Neural cell (in vitro differentiated cells): ENCODE measurements at regions not wholly inside any gene's neighbourhood (a gene's known extent, or its start where the extent isn't known, plus 50 kb on each side); places are given as distances from the start of the nearest gene placed in this dataset.

Experiments
- H2AFZ ChIP-seq: fragments of 200-600, 300-800 bp; sonication (generic), shearing (Covaris generic); 2 replicates; pipeline ENCODE4 v1.6.0; 2014; ENCODE audit warnings: low read depth, mild to moderate bottlenecking, antibody characterized with exemption, low read length, moderate library complexity
- H3F3A ChIP-seq: fragments of 200-600 bp; shearing (Covaris generic); 2 replicates; pipeline ENCODE4 v1.6.1; 2016; ENCODE audit warnings: mild to moderate bottlenecking, moderate library complexity, mixed read lengths, antibody characterized with exemption, low read length; ENCODE audit not compliant: insufficient read depth, poor library complexity, severe bottlenecking
- H3K27ac ChIP-seq: fragments of 200-600, 300-800 bp; sonication (generic), shearing (Covaris generic); 2 replicates; pipeline ENCODE4 v1.5.1; 2014; ENCODE audit warnings: mild to moderate bottlenecking, low read length, moderate library complexity
- H3K27me3 ChIP-seq: fragments of 300-800, 200-600 bp; sonication (generic), shearing (Covaris generic); 2 replicates; pipeline ENCODE4 v1.6.0; 2014; ENCODE audit warnings: mild to moderate bottlenecking, low read depth, low read length, moderate library complexity; ENCODE audit not compliant: insufficient read depth
- H3K36me3 ChIP-seq: fragments of 300-800, 200-600 bp; sonication (generic), shearing (Covaris generic); 2 replicates; pipeline ENCODE4 v1.5.1; 2014; ENCODE audit warnings: mild to moderate bottlenecking, antibody characterized with exemption, low read length, moderate library complexity; ENCODE audit not compliant: insufficient read depth
- H3K4me2 ChIP-seq: fragments of 300-800, 200-600 bp; sonication (generic), shearing (Covaris generic); 2 replicates; pipeline ENCODE4 v1.6.0; 2014; ENCODE audit warnings: mild to moderate bottlenecking, low read length
- H3K4me3 ChIP-seq: fragments of 300-800, 200-600 bp; sonication (generic), shearing (Covaris generic); 2 replicates; pipeline ENCODE4 v1.5.1; 2014; ENCODE audit warnings: mild to moderate bottlenecking, low read length, moderate library complexity
- H3K79me2 ChIP-seq: fragments of 200-600 bp; shearing (Covaris generic); replicated peaks from 2 replicates; pipeline ENCODE4 v1.6.0; 2014; ENCODE audit warnings: mild to moderate bottlenecking, low read length, moderate library complexity; ENCODE audit not compliant: insufficient read depth
- H3K9ac ChIP-seq: fragments of 300-800, 200-600 bp; sonication (generic), shearing (Covaris generic); 2 replicates; pipeline ENCODE4 v1.6.1; 2016; ENCODE audit warnings: mild to moderate bottlenecking, low read length, mixed read lengths
- H3K9me2 ChIP-seq: fragments of 200-600 bp; shearing (Covaris generic); 2 replicates; pipeline ENCODE4 v1.6.1; 2016; ENCODE audit warnings: mild to moderate bottlenecking, low read length, mixed read lengths; ENCODE audit not compliant: insufficient read depth
- H3K9me3 ChIP-seq: fragments of 200-600, 300-800 bp; sonication (generic), shearing (Covaris generic); 2 replicates; pipeline ENCODE4 v1.6.1; 2016; ENCODE audit warnings: mild to moderate bottlenecking, mixed run types, low read length, moderate library complexity, mixed read lengths
- H4K20me1 ChIP-seq: fragments of 200-600 bp; shearing (Covaris generic); 2 replicates; pipeline ENCODE4 v1.6.1; 2016; ENCODE audit warnings: mild to moderate bottlenecking, mixed run types; ENCODE audit not compliant: insufficient read depth
- EP300 ChIP-seq: fragments of 450-650 bp; conservative IDR thresholded peaks from 2 replicates; pipeline ENCODE4 v1.6.1; 2014; ENCODE audit warnings: antibody characterized with exemption, mild to moderate bottlenecking, moderate library complexity; ENCODE audit not compliant: poor library complexity, severe bottlenecking
- EZH2 ChIP-seq: fragments of 200-600, 300-800 bp; shearing (Covaris generic), sonication (generic); IDR thresholded peaks from 2 replicates; pipeline ENCODE4 v1.6.1; 2014; ENCODE audit warnings: antibody characterized with exemption, low read length, borderline replicate concordance, mild to moderate bottlenecking; ENCODE audit not compliant: insufficient read depth, poor library complexity, severe bottlenecking
- MXI1 ChIP-seq: fragments of 450-650 bp; conservative IDR thresholded peaks from 2 replicates; pipeline ENCODE4 v1.6.1; 2014; ENCODE audit warnings: antibody characterized with exemption, mild to moderate bottlenecking; ENCODE audit not compliant: poor library complexity, severe bottlenecking
- POLR2AphosphoS5 ChIP-seq: IDR thresholded peaks from 2 replicates; pipeline ENCODE4 v1.6.1; 2012
- RAD21 ChIP-seq: fragments of 450-650 bp; conservative IDR thresholded peaks from 2 replicates; pipeline ENCODE4 v1.6.1; 2014; ENCODE audit warnings: antibody characterized with exemption, mild to moderate bottlenecking, moderate library complexity
- REST ChIP-seq: IDR thresholded peaks from 2 replicates; pipeline ENCODE4 v1.6.1; 2012; ENCODE audit warnings: borderline replicate concordance
- SMC3 ChIP-seq: fragments of 450-650 bp; conservative IDR thresholded peaks from 2 replicates; pipeline ENCODE4 v1.6.1; 2014; ENCODE audit warnings: antibody characterized with exemption, mild to moderate bottlenecking, moderate library complexity; ENCODE audit not compliant: poor library complexity
- TAF1 ChIP-seq: IDR thresholded peaks from 2 replicates; pipeline ENCODE4 v1.6.1; 2012; ENCODE audit warnings: low read depth
- TF ChIP-seq, protein P1 (sequence below): fragments of 450-650 bp; IDR thresholded peaks from 2 replicates; pipeline ENCODE4 v1.5.1; 2014; ENCODE audit warnings: antibody characterized with exemption, mild to moderate bottlenecking, moderate library complexity; ENCODE audit not compliant: poor library complexity, severe bottlenecking

- H3F3A ChIP-seq: no peaks in the 10 kb centered on the region
- H3K9me3 ChIP-seq: no peaks in the 10 kb centered on the region
- no peak overlapping the region for H3K9ac ChIP-seq
- no peak overlapping the region for H2AFZ ChIP-seq
- H3K9me2 ChIP-seq: no peaks in the 10 kb centered on the region
- H4K20me1 ChIP-seq: no peaks in the 10 kb centered on the region
- TF ChIP-seq RAD21: no peak
- TF ChIP-seq MXI1: no peak
- TF ChIP-seq, protein P1, sequence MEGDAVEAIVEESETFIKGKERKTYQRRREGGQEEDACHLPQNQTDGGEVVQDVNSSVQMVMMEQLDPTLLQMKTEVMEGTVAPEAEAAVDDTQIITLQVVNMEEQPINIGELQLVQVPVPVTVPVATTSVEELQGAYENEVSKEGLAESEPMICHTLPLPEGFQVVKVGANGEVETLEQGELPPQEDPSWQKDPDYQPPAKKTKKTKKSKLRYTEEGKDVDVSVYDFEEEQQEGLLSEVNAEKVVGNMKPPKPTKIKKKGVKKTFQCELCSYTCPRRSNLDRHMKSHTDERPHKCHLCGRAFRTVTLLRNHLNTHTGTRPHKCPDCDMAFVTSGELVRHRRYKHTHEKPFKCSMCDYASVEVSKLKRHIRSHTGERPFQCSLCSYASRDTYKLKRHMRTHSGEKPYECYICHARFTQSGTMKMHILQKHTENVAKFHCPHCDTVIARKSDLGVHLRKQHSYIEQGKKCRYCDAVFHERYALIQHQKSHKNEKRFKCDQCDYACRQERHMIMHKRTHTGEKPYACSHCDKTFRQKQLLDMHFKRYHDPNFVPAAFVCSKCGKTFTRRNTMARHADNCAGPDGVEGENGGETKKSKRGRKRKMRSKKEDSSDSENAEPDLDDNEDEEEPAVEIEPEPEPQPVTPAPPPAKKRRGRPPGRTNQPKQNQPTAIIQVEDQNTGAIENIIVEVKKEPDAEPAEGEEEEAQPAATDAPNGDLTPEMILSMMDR: no peak
- H3K79me2 ChIP-seq: no peaks in the 10 kb centered on the region
- no peaks in the 10 kb centered on the region for H3K36me3 ChIP-seq
- no peaks in the 10 kb centered on the region for H3K27me3 ChIP-seq
- no peak overlapping the region for H3K4me2 ChIP-seq
- H3K4me3 ChIP-seq: no peak overlapping the region
- H3K27ac ChIP-seq: no peak overlapping the region
These were observed 1418.3 kb downstream of the NCAM2 start for GRCh38 chr21:22416555-22416954.

DNA sequence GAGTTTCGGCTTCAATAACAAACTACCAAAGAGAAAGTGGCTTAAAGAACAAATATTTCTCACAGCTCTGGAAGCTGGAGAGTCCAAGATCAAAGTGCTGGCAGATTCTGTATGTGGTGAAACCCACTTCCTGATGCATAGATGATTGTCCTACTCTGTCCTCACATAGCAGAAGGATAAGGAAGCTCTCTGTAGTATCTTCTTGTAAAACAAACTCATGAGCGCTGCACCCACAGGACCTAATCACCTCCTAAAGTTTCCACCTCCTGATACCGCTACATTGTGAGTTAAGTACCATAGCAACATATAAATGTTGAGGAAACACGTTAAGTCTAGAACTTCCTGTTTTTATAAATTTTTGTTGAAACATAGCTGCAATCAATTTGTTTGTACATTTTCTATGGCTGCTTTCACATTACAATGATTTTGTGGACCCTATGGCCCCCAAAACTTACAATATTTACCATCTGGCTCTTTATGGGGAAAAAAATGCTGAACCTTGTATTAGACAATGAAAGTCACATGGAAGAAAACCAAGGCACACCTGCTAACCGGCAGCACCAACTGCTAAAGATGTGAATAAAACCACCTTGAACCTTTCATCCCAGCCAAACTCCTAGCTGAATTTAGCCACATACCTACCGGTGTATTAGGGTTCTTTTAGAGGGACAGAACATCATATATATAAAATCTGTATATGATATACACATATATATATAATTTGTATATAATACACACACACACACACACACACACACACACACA, 1423.4 kb downstream of the NCAM2 start:
- H3K4me3 ChIP-seq: no peak overlapping the region
- no peaks in the 10 kb centered on the region for H3K36me3 ChIP-seq
- H4K20me1 ChIP-seq: no peaks in the 10 kb centered on the region
- H2AFZ ChIP-seq: no peak overlapping the region
- H3K4me2 ChIP-seq: no peak overlapping the region
- H3K9ac ChIP-seq: no peak overlapping the region
- H3F3A ChIP-seq: no peaks in the 10 kb centered on the region
- no peaks in the 10 kb centered on the region for H3K9me2 ChIP-seq
- TF ChIP-seq EZH2 (no peak), SMC3 (no peak), RAD21 (no peak), MXI1 (no peak), TAF1 (no peak), REST (no peak), EP300 (no peak), POLR2AphosphoS5 (no peak)
- TF ChIP-seq, protein P1: no peak
- H3K27ac ChIP-seq: no peak overlapping the region
- H3K9me3 ChIP-seq: no peaks in the 10 kb centered on the region
- no peaks in the 10 kb centered on the region for H3K27me3 ChIP-seq
- no peaks in the 10 kb centered on the region for H3K79me2 ChIP-seq
